Activated CD4-positive, alpha-beta T cell treated with anti-CD3 and anti-CD28 coated beads, Interleukin-2, Interleukin-4, amounts not matched to agents 100 ng/mL and 50 ng/mL, durations not matched to agents 16 hours and 8 hours (primary cell): ENCODE measurements at regions not wholly inside any gene's neighbourhood (a gene's known extent, or its start where the extent isn't known, plus 50 kb on each side); places are given as distances from the start of the nearest gene placed in this dataset.

Experiments
- DNase-seq: peaks from one replicate; pipeline ENCODE4 v3.0.0-alpha.2; 2020; ENCODE audit warnings: low spot score

GRCh38 chr22:47927648-47928210 is 1165.3 kb downstream of the TBC1D22A start:
- no peak for DNase-seq

- DNase-seq = no peak
Measured at GRCh38 chr22:47923011-47923427, 1160.6 kb downstream of the TBC1D22A start.

- no peak for DNase-seq
Measured at GRCh38 chr22:47921906-47922305, 1159.5 kb downstream of the TBC1D22A start.

GRCh38 chr22:47920380-47920959 is 1158.0 kb downstream of the TBC1D22A start:
- no peak for DNase-seq

- DNase-seq = no peak
Measured at GRCh38 chr22:47919893-47920292, 1157.4 kb downstream of the TBC1D22A start.

- no peak for DNase-seq
Measured at GRCh38 chr22:47919001-47919441, 1156.6 kb downstream of the TBC1D22A start.

GRCh38 chr22:47918276-47918921 is 1155.9 kb downstream of the TBC1D22A start:
- DNase-seq = peak; percentile 47

- no peak for DNase-seq
Measured at GRCh38 chr22:47914481-47915097, 1152.1 kb downstream of the TBC1D22A start.

GRCh38 chr22:47902646-47903180 is 1140.3 kb downstream of the TBC1D22A start:
- no peak for DNase-seq

GRCh38 chr22:47901911-47902310 is 1139.5 kb downstream of the TBC1D22A start:
- DNase-seq = no peak

- DNase-seq = no peak
Measured at GRCh38 chr22:47899894-47900293, 1137.4 kb downstream of the TBC1D22A start.

GRCh38 chr22:47898946-47899345 is 1136.5 kb downstream of the TBC1D22A start:
- DNase-seq = no peak

- no peak for DNase-seq
Measured at GRCh38 chr22:47891609-47892008, 1129.2 kb downstream of the TBC1D22A start.

GRCh38 chr22:47888817-47889216 is 1126.4 kb downstream of the TBC1D22A start:
- DNase-seq = no peak

GRCh38 chr22:47884775-47885174 is 1122.3 kb downstream of the TBC1D22A start:
- DNase-seq = no peak

- no peak for DNase-seq
Measured at GRCh38 chr22:47884200-47884599, 1121.8 kb downstream of the TBC1D22A start.

GRCh38 chr22:47883757-47884156 is 1121.3 kb downstream of the TBC1D22A start:
- no peak for DNase-seq

GRCh38 chr22:47879346-47879745 is 1116.9 kb downstream of the TBC1D22A start:
- no peak for DNase-seq

GRCh38 chr22:47878460-47878859 is 1116.0 kb downstream of the TBC1D22A start:
- DNase-seq = no peak

GRCh38 chr22:47872761-47873535 is 1110.5 kb downstream of the TBC1D22A start:
- no peak for DNase-seq

- DNase-seq = no peak
Measured at GRCh38 chr22:47865626-47866025, 1103.2 kb downstream of the TBC1D22A start.

GRCh38 chr22:47862394-47862793 is 1099.9 kb downstream of the TBC1D22A start:
- DNase-seq = no peak
